Astrocyte of the cerebellum (primary cell): ENCODE measurements at regions not wholly inside any gene's neighbourhood (a gene's known extent, or its start where the extent isn't known, plus 50 kb on each side); places are given as distances from the start of the nearest gene placed in this dataset.

Experiments
- DNase-seq: peaks from one replicate; pipeline ENCODE4 v3.0.0-alpha.2; 2011; ENCODE audit warnings: low read depth
- H3K4me3 ChIP-seq: 2 replicates; pipeline ENCODE4 v1.5.1; 2011; ENCODE audit warnings: mild to moderate bottlenecking, low read depth, low read length, moderate library complexity
- CTCF ChIP-seq: IDR thresholded peaks from 2 replicates; pipeline ENCODE4 v1.5.1; 2012; ENCODE audit warnings: low read length, low read depth, moderate library complexity, mild to moderate bottlenecking; ENCODE audit errors: missing control alignments
- in situ Hi-C: cut with HindIII; loops from 2 replicates; pipeline ENCODE4 v1.10.0; 2017; ENCODE audit warnings: low sequenced_read_pairs

GRCh38 chr3:5690490-5690889 is 503.0 kb downstream of the EDEM1 start:
- TF ChIP-seq CTCF = no peak
- H3K4me3 ChIP-seq = no peak overlapping the region
- no peak for DNase-seq
- in situ Hi-C loops = no loop called here

GRCh38 chr3:5690904-5691532 is 503.5 kb downstream of the EDEM1 start:
- DNase-seq = no peak
- H3K4me3 ChIP-seq = no peak overlapping the region
- no peak for TF ChIP-seq CTCF
- in situ Hi-C loops = no loop called here

- no peak for DNase-seq
- in situ Hi-C loops = no loop called here
- H3K4me3 ChIP-seq = no peak overlapping the region
- TF ChIP-seq CTCF = no peak
Observed at GRCh38 chr3:5692446-5692845, 504.9 kb downstream of the EDEM1 start.

- in situ Hi-C loops = no loop called here
- DNase-seq = no peak
- no peak for TF ChIP-seq CTCF
- no peak overlapping the region for H3K4me3 ChIP-seq
Observed at GRCh38 chr3:5694266-5694665, 506.8 kb downstream of the EDEM1 start.

GRCh38 chr3:5698851-5699250 is 511.3 kb downstream of the EDEM1 start:
- in situ Hi-C loops = no loop called here
- H3K4me3 ChIP-seq = no peak overlapping the region
- no peak for DNase-seq
- no peak for TF ChIP-seq CTCF

- no peak for DNase-seq
- no peak for TF ChIP-seq CTCF
- H3K4me3 ChIP-seq = no peak overlapping the region
- in situ Hi-C loops = no loop called here
Observed at GRCh38 chr3:5699313-5699712, 511.8 kb downstream of the EDEM1 start.
